Endothelial cell of umbilical vein (primary cell): ENCODE measurements at regions not wholly inside any gene's neighbourhood (a gene's known extent, or its start where the extent isn't known, plus 50 kb on each side); places are given as distances from the start of the nearest gene placed in this dataset.

ENCODE experiments used
- CTCF ChIP-seq, 2 donors: IDR thresholded peaks; 1 replicate in 1 of 2; 2 replicates in 1 of 2; pipeline ENCODE4 v1.5.1; 2011; ENCODE audit warnings: low read length in 2 of 2, mild to moderate bottlenecking in 2 of 2, moderate library complexity in 2 of 2, control low read depth in 1 of 2, inconsistent platforms in 1 of 2, low read depth in 1 of 2; ENCODE audit not compliant: insufficient read depth in 1 of 2; ENCODE audit errors: extremely low read depth in 1 of 2
- EZH2 ChIP-seq: IDR thresholded peaks from 2 replicates; pipeline ENCODE4 v1.6.1; 2012; ENCODE audit warnings: borderline replicate concordance, low read depth, mild to moderate bottlenecking, moderate library complexity, low read length, inconsistent platforms; ENCODE audit not compliant: severe bottlenecking
- FOS ChIP-seq: IDR thresholded peaks from 2 replicates; pipeline ENCODE4 v1.6.1; 2011; ENCODE audit warnings: mild to moderate bottlenecking, low read length, moderate library complexity, borderline replicate concordance; ENCODE audit not compliant: insufficient read depth
- JUN ChIP-seq: IDR thresholded peaks from 2 replicates; pipeline ENCODE4 v1.6.1; 2011; ENCODE audit warnings: borderline replicate concordance, low read depth; ENCODE audit not compliant: insufficient read length, insufficient read depth
- MAX ChIP-seq: IDR thresholded peaks from 2 replicates; pipeline ENCODE4 v1.6.1; 2011; ENCODE audit not compliant: insufficient read depth, insufficient read length
- MYC ChIP-seq: IDR thresholded peaks from one replicate; pipeline ENCODE4 v1.6.1; 2011; ENCODE audit warnings: mild to moderate bottlenecking, low read depth, low read length
- POLR2A ChIP-seq: IDR thresholded peaks from 2 replicates; pipeline ENCODE4 v1.6.1; 2012; ENCODE audit warnings: low read depth, mild to moderate bottlenecking, control low read depth, low read length
- POLR2AphosphoS5 ChIP-seq: IDR thresholded peaks from 2 replicates; pipeline ENCODE4 v1.6.1; 2012; ENCODE audit warnings: low read depth, mild to moderate bottlenecking, control low read depth, low read length, moderate library complexity; ENCODE audit not compliant: insufficient read depth

GRCh38 chr15:93608643-93609148 lies 519.7 kb upstream of the RGMA start:
- no peak for TF ChIP-seq CTCF (IDR thresholded peaks at IDR 0.05; ENCODE audit: extremely low read depth in 1 of 2, insufficient read depth in 1 of 2, low read depth in 1 of 2, low read length in 2 of 2)
- no peak for TF ChIP-seq POLR2AphosphoS5
- TF ChIP-seq MYC = no peak
- no peak for TF ChIP-seq POLR2A
- no peak for TF ChIP-seq JUN
- TF ChIP-seq EZH2 = no peak
- TF ChIP-seq FOS = no peak
- no peak for TF ChIP-seq MAX
